ENCODE measurements at regions not wholly inside any gene's neighbourhood (a gene's known extent, or its start where the extent isn't known, plus 50 kb on each side); places are given as distances from the start of the nearest gene placed in this dataset.

GRCh38 chr10:42948040-42948439 is 128.8 kb upstream of the RET start:
- Histone ChIP-seq H3K27me3 (ENCODE audit: control insufficient read depth, insufficient read depth, low read length) (peaks cover 3% of the 10 kb centered on the region; the same call in 1 of the 2 replicates), H3K36me3 (ENCODE audit: control insufficient read depth, insufficient read depth, low read length) (no peaks in the 10 kb centered on the region), H3K4me3 (ENCODE audit: low read depth, low read length) (no peak overlapping the region)
- POLR2A ChIA-PET = no interaction called here
- TF ChIP-seq, protein P1, sequence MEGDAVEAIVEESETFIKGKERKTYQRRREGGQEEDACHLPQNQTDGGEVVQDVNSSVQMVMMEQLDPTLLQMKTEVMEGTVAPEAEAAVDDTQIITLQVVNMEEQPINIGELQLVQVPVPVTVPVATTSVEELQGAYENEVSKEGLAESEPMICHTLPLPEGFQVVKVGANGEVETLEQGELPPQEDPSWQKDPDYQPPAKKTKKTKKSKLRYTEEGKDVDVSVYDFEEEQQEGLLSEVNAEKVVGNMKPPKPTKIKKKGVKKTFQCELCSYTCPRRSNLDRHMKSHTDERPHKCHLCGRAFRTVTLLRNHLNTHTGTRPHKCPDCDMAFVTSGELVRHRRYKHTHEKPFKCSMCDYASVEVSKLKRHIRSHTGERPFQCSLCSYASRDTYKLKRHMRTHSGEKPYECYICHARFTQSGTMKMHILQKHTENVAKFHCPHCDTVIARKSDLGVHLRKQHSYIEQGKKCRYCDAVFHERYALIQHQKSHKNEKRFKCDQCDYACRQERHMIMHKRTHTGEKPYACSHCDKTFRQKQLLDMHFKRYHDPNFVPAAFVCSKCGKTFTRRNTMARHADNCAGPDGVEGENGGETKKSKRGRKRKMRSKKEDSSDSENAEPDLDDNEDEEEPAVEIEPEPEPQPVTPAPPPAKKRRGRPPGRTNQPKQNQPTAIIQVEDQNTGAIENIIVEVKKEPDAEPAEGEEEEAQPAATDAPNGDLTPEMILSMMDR (IDR thresholded peaks at IDR 0.05; ENCODE audit: insufficient read depth, low read depth, low read length) = no peak
- CTCF ChIA-PET = no interaction called here
- DNase-seq (ENCODE audit: low read depth) = no peak

GRCh38 chr10:42949287-42949686 is 127.6 kb upstream of the RET start:
- no peaks in the 10 kb centered on the region for H3K36me3 ChIP-seq (ENCODE audit: control insufficient read depth, insufficient read depth, low read length)
- no peak for DNase-seq (ENCODE audit: low read depth)
- TF ChIP-seq, protein P1 (IDR thresholded peaks at IDR 0.05; ENCODE audit: insufficient read depth, low read depth, low read length) = no peak
- POLR2A ChIA-PET = no interaction called here
- H3K4me3 ChIP-seq (ENCODE audit: low read depth, low read length) = no peak overlapping the region
- CTCF ChIA-PET = no interaction called here
- peaks cover 3% of the 10 kb centered on the region; the same call in 1 of the 2 replicates for H3K27me3 ChIP-seq (ENCODE audit: control insufficient read depth, insufficient read depth, low read length)

- CTCF ChIA-PET = no interaction called here
- TF ChIP-seq, protein P1 (IDR thresholded peaks at IDR 0.05; ENCODE audit: insufficient read depth, low read depth, low read length) = no peak
Observed at GRCh38 chr10:42950606-42951485, 126.0 kb upstream of the RET start.

GRCh38 chr10:42951486-42952251 is 125.2 kb upstream of the RET start:
- Histone ChIP-seq H3K27me3 (ENCODE audit: control insufficient read depth, insufficient read depth, low read length) (peaks cover 6% of the 10 kb centered on the region; the same call in 1 of the 2 replicates), H3K4me3 (ENCODE audit: low read depth, low read length) (no peak overlapping the region), H3K36me3 (ENCODE audit: control insufficient read depth, insufficient read depth, low read length) (no peaks in the 10 kb centered on the region)
- POLR2A ChIA-PET = no interaction called here
- TF ChIP-seq, protein P1 (IDR thresholded peaks at IDR 0.05; ENCODE audit: insufficient read depth, low read depth, low read length) = no peak
- no peak for DNase-seq (ENCODE audit: low read depth)
- CTCF ChIA-PET = no interaction called here

More at GRCh38 chr10:42950606-42951485, 126.0 kb upstream of the RET start:
- H3K4me3 ChIP-seq (ENCODE audit: low read depth, low read length) = no peak overlapping the region
- POLR2A ChIA-PET = no interaction called here
- no peaks in the 10 kb centered on the region for H3K36me3 ChIP-seq (ENCODE audit: control insufficient read depth, insufficient read depth, low read length)
- H3K27me3 ChIP-seq (ENCODE audit: control insufficient read depth, insufficient read depth, low read length) = peaks cover 6% of the 10 kb centered on the region; the same call in 1 of the 2 replicates
- no peak for DNase-seq (ENCODE audit: low read depth)

- ChIA-PET CTCF (no interaction called here), POLR2A (no interaction called here)
- no peak for DNase-seq (ENCODE audit: low read depth)
Observed at GRCh38 chr10:42952349-42952748, 124.5 kb upstream of the RET start.

More at GRCh38 chr10:42952349-42952748, 124.5 kb upstream of the RET start:
- no peaks in the 10 kb centered on the region for H3K36me3 ChIP-seq (ENCODE audit: control insufficient read depth, insufficient read depth, low read length)
- no peak overlapping the region for H3K4me3 ChIP-seq (ENCODE audit: low read depth, low read length)
- H3K27me3 ChIP-seq (ENCODE audit: control insufficient read depth, insufficient read depth, low read length) = peaks cover 8% of the 10 kb centered on the region; the same call in 1 of the 2 replicates
- TF ChIP-seq, protein P1 (IDR thresholded peaks at IDR 0.05; ENCODE audit: insufficient read depth, low read depth, low read length) = no peak

Measured in BJ (cell line).